Neural cell (in vitro differentiated cells): ENCODE measurements at regions not wholly inside any gene's neighbourhood (a gene's known extent, or its start where the extent isn't known, plus 50 kb on each side); places are given as distances from the start of the nearest gene placed in this dataset.

ENCODE experiments used
- H2AFZ ChIP-seq: fragments of 200-600, 300-800 bp; sonication (generic), shearing (Covaris generic); 2 replicates; pipeline ENCODE4 v1.6.0; 2014; ENCODE audit warnings: low read depth, mild to moderate bottlenecking, antibody characterized with exemption, low read length, moderate library complexity
- H3F3A ChIP-seq: fragments of 200-600 bp; shearing (Covaris generic); 2 replicates; pipeline ENCODE4 v1.6.1; 2016; ENCODE audit warnings: mild to moderate bottlenecking, moderate library complexity, mixed read lengths, antibody characterized with exemption, low read length; ENCODE audit not compliant: insufficient read depth, poor library complexity, severe bottlenecking
- H3K27ac ChIP-seq: fragments of 200-600, 300-800 bp; sonication (generic), shearing (Covaris generic); 2 replicates; pipeline ENCODE4 v1.5.1; 2014; ENCODE audit warnings: mild to moderate bottlenecking, low read length, moderate library complexity
- H3K27me3 ChIP-seq: fragments of 300-800, 200-600 bp; sonication (generic), shearing (Covaris generic); 2 replicates; pipeline ENCODE4 v1.6.0; 2014; ENCODE audit warnings: mild to moderate bottlenecking, low read depth, low read length, moderate library complexity; ENCODE audit not compliant: insufficient read depth
- H3K36me3 ChIP-seq: fragments of 300-800, 200-600 bp; sonication (generic), shearing (Covaris generic); 2 replicates; pipeline ENCODE4 v1.5.1; 2014; ENCODE audit warnings: mild to moderate bottlenecking, antibody characterized with exemption, low read length, moderate library complexity; ENCODE audit not compliant: insufficient read depth
- H3K4me2 ChIP-seq: fragments of 300-800, 200-600 bp; sonication (generic), shearing (Covaris generic); 2 replicates; pipeline ENCODE4 v1.6.0; 2014; ENCODE audit warnings: mild to moderate bottlenecking, low read length
- H3K4me3 ChIP-seq: fragments of 300-800, 200-600 bp; sonication (generic), shearing (Covaris generic); 2 replicates; pipeline ENCODE4 v1.5.1; 2014; ENCODE audit warnings: mild to moderate bottlenecking, low read length, moderate library complexity
- H3K79me2 ChIP-seq: fragments of 200-600 bp; shearing (Covaris generic); replicated peaks from 2 replicates; pipeline ENCODE4 v1.6.0; 2014; ENCODE audit warnings: mild to moderate bottlenecking, low read length, moderate library complexity; ENCODE audit not compliant: insufficient read depth
- H3K9ac ChIP-seq: fragments of 300-800, 200-600 bp; sonication (generic), shearing (Covaris generic); 2 replicates; pipeline ENCODE4 v1.6.1; 2016; ENCODE audit warnings: mild to moderate bottlenecking, low read length, mixed read lengths
- H3K9me2 ChIP-seq: fragments of 200-600 bp; shearing (Covaris generic); 2 replicates; pipeline ENCODE4 v1.6.1; 2016; ENCODE audit warnings: mild to moderate bottlenecking, low read length, mixed read lengths; ENCODE audit not compliant: insufficient read depth
- H3K9me3 ChIP-seq: fragments of 200-600, 300-800 bp; sonication (generic), shearing (Covaris generic); 2 replicates; pipeline ENCODE4 v1.6.1; 2016; ENCODE audit warnings: mild to moderate bottlenecking, mixed run types, low read length, moderate library complexity, mixed read lengths
- H4K20me1 ChIP-seq: fragments of 200-600 bp; shearing (Covaris generic); 2 replicates; pipeline ENCODE4 v1.6.1; 2016; ENCODE audit warnings: mild to moderate bottlenecking, mixed run types; ENCODE audit not compliant: insufficient read depth
- EP300 ChIP-seq: fragments of 450-650 bp; conservative IDR thresholded peaks from 2 replicates; pipeline ENCODE4 v1.6.1; 2014; ENCODE audit warnings: antibody characterized with exemption, mild to moderate bottlenecking, moderate library complexity; ENCODE audit not compliant: poor library complexity, severe bottlenecking
- EZH2 ChIP-seq: fragments of 200-600, 300-800 bp; shearing (Covaris generic), sonication (generic); IDR thresholded peaks from 2 replicates; pipeline ENCODE4 v1.6.1; 2014; ENCODE audit warnings: antibody characterized with exemption, low read length, borderline replicate concordance, mild to moderate bottlenecking; ENCODE audit not compliant: insufficient read depth, poor library complexity, severe bottlenecking
- MXI1 ChIP-seq: fragments of 450-650 bp; conservative IDR thresholded peaks from 2 replicates; pipeline ENCODE4 v1.6.1; 2014; ENCODE audit warnings: antibody characterized with exemption, mild to moderate bottlenecking; ENCODE audit not compliant: poor library complexity, severe bottlenecking
- POLR2AphosphoS5 ChIP-seq: IDR thresholded peaks from 2 replicates; pipeline ENCODE4 v1.6.1; 2012
- RAD21 ChIP-seq: fragments of 450-650 bp; conservative IDR thresholded peaks from 2 replicates; pipeline ENCODE4 v1.6.1; 2014; ENCODE audit warnings: antibody characterized with exemption, mild to moderate bottlenecking, moderate library complexity
- SMC3 ChIP-seq: fragments of 450-650 bp; conservative IDR thresholded peaks from 2 replicates; pipeline ENCODE4 v1.6.1; 2014; ENCODE audit warnings: antibody characterized with exemption, mild to moderate bottlenecking, moderate library complexity; ENCODE audit not compliant: poor library complexity
- TAF1 ChIP-seq: IDR thresholded peaks from 2 replicates; pipeline ENCODE4 v1.6.1; 2012; ENCODE audit warnings: low read depth
- TF ChIP-seq, protein P1 (sequence below): fragments of 450-650 bp; IDR thresholded peaks from 2 replicates; pipeline ENCODE4 v1.5.1; 2014; ENCODE audit warnings: antibody characterized with exemption, mild to moderate bottlenecking, moderate library complexity; ENCODE audit not compliant: poor library complexity, severe bottlenecking
- TF ChIP-seq, protein P2 (sequence below): IDR thresholded peaks from 2 replicates; pipeline ENCODE4 v1.6.1; 2012; ENCODE audit warnings: borderline replicate concordance

GRCh38 chrX:27924718-27925117, 56.5 kb downstream of the DCAF8L1 start:
- Histone ChIP-seq H3K36me3 (no peaks in the 10 kb centered on the region), H4K20me1 (no peaks in the 10 kb centered on the region), H2AFZ (no peak overlapping the region), H3K9me3 (no peaks in the 10 kb centered on the region), H3K79me2 (no peaks in the 10 kb centered on the region), H3K27ac (no peak overlapping the region), H3F3A (no peaks in the 10 kb centered on the region), H3K4me2 (no peak overlapping the region), H3K27me3 (no peaks in the 10 kb centered on the region), H3K9me2 (no peaks in the 10 kb centered on the region), H3K9ac (no peak overlapping the region), H3K4me3 (no peak overlapping the region)
- TF ChIP-seq, protein P1, sequence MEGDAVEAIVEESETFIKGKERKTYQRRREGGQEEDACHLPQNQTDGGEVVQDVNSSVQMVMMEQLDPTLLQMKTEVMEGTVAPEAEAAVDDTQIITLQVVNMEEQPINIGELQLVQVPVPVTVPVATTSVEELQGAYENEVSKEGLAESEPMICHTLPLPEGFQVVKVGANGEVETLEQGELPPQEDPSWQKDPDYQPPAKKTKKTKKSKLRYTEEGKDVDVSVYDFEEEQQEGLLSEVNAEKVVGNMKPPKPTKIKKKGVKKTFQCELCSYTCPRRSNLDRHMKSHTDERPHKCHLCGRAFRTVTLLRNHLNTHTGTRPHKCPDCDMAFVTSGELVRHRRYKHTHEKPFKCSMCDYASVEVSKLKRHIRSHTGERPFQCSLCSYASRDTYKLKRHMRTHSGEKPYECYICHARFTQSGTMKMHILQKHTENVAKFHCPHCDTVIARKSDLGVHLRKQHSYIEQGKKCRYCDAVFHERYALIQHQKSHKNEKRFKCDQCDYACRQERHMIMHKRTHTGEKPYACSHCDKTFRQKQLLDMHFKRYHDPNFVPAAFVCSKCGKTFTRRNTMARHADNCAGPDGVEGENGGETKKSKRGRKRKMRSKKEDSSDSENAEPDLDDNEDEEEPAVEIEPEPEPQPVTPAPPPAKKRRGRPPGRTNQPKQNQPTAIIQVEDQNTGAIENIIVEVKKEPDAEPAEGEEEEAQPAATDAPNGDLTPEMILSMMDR = no peak
- TF ChIP-seq RAD21 (no peak), EP300 (peak; percentile 95), MXI1 (no peak), SMC3 (no peak), EZH2 (no peak), TAF1 (no peak), POLR2AphosphoS5 (peak; percentile 54)
- TF ChIP-seq, protein P2, sequence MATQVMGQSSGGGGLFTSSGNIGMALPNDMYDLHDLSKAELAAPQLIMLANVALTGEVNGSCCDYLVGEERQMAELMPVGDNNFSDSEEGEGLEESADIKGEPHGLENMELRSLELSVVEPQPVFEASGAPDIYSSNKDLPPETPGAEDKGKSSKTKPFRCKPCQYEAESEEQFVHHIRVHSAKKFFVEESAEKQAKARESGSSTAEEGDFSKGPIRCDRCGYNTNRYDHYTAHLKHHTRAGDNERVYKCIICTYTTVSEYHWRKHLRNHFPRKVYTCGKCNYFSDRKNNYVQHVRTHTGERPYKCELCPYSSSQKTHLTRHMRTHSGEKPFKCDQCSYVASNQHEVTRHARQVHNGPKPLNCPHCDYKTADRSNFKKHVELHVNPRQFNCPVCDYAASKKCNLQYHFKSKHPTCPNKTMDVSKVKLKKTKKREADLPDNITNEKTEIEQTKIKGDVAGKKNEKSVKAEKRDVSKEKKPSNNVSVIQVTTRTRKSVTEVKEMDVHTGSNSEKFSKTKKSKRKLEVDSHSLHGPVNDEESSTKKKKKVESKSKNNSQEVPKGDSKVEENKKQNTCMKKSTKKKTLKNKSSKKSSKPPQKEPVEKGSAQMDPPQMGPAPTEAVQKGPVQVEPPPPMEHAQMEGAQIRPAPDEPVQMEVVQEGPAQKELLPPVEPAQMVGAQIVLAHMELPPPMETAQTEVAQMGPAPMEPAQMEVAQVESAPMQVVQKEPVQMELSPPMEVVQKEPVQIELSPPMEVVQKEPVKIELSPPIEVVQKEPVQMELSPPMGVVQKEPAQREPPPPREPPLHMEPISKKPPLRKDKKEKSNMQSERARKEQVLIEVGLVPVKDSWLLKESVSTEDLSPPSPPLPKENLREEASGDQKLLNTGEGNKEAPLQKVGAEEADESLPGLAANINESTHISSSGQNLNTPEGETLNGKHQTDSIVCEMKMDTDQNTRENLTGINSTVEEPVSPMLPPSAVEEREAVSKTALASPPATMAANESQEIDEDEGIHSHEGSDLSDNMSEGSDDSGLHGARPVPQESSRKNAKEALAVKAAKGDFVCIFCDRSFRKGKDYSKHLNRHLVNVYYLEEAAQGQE = no peak

- no peaks in the 10 kb centered on the region for H3K9me2 ChIP-seq
- H3K9ac ChIP-seq = no peak overlapping the region
- no peak overlapping the region for H3K27ac ChIP-seq
- H3K36me3 ChIP-seq = no peaks in the 10 kb centered on the region
- no peak overlapping the region for H3K4me2 ChIP-seq
- H3K79me2 ChIP-seq = no peaks in the 10 kb centered on the region
- no peak overlapping the region for H3K4me3 ChIP-seq
- no peak overlapping the region for H2AFZ ChIP-seq
- no peaks in the 10 kb centered on the region for H4K20me1 ChIP-seq
- no peaks in the 10 kb centered on the region for H3K9me3 ChIP-seq
- no peak for TF ChIP-seq EZH2
- TF ChIP-seq SMC3 = no peak
- no peak for TF ChIP-seq EP300
- TF ChIP-seq RAD21 = no peak
- no peak for TF ChIP-seq POLR2AphosphoS5
- TF ChIP-seq, protein P1 = no peak
- TF ChIP-seq TAF1 = no peak
- TF ChIP-seq, protein P2 = no peak
- no peak for TF ChIP-seq MXI1
- no peaks in the 10 kb centered on the region for H3K27me3 ChIP-seq
- no peaks in the 10 kb centered on the region for H3F3A ChIP-seq
These were observed 57.0 kb downstream of the DCAF8L1 start for GRCh38 chrX:27924261-27924660.
